ENCODE measurements at regions not wholly inside any gene's neighbourhood (a gene's known extent, or its start where the extent isn't known, plus 50 kb on each side); places are given as distances from the start of the nearest gene placed in this dataset.
"Not testable (repeated sequence)": the region's sequence is repeated elsewhere in the genome, so short reads cannot be mapped to it uniquely, and the experiment has no call there.

- DNase-seq = no peak
Observed at GRCh38 chr9:129306318-129306973, 128.4 kb upstream of the IER5L start.

- DNase-seq = no peak
Observed at GRCh38 chr9:129305246-129305645, 127.2 kb upstream of the IER5L start.

- no peak for DNase-seq
Observed at GRCh38 chr9:129301941-129302340, 123.9 kb upstream of the IER5L start.

- DNase-seq = not testable (repeated sequence)
Observed at GRCh38 chr9:129296195-129296594, 118.1 kb upstream of the IER5L start.

GRCh38 chr9:129291041-129291501, 113.0 kb upstream of the IER5L start:
- DNase-seq = no peak

GRCh38 chr9:129290606-129291005, 112.5 kb upstream of the IER5L start:
- DNase-seq = no peak

- DNase-seq = no peak
Observed at GRCh38 chr9:129289883-129290282, 111.8 kb upstream of the IER5L start.

- no peak for DNase-seq
Observed at GRCh38 chr9:129289131-129289731, 111.2 kb upstream of the IER5L start.

- no peak for DNase-seq
Observed at GRCh38 chr9:129287619-129288305, 109.7 kb upstream of the IER5L start.

- no peak for DNase-seq
Observed at GRCh38 chr9:129285979-129286772, 108.1 kb upstream of the IER5L start.

- no peak for DNase-seq
Observed at GRCh38 chr9:129285382-129285781, 107.3 kb upstream of the IER5L start.

GRCh38 chr9:129284607-129285291, 106.7 kb upstream of the IER5L start:
- DNase-seq = no peak

GRCh38 chr9:129283705-129284606, 105.9 kb upstream of the IER5L start:
- DNase-seq = no peak

GRCh38 chr9:129283291-129283691, 105.2 kb upstream of the IER5L start:
- no peak for DNase-seq

- DNase-seq = no peak
Observed at GRCh38 chr9:129282731-129283211, 104.7 kb upstream of the IER5L start.

- DNase-seq = no peak
Observed at GRCh38 chr9:129282272-129282671, 104.2 kb upstream of the IER5L start.

- DNase-seq = no peak
Observed at GRCh38 chr9:129281506-129282145, 103.6 kb upstream of the IER5L start.

- no peak for DNase-seq
Observed at GRCh38 chr9:129280623-129281271, 102.7 kb upstream of the IER5L start.

GRCh38 chr9:129280236-129280622, 102.2 kb upstream of the IER5L start:
- DNase-seq = no peak

All from hindlimb muscle (tissue), 1 donor.